ENCODE measurements at regions not wholly inside any gene's neighbourhood (a gene's known extent, or its start where the extent isn't known, plus 50 kb on each side); places are given as distances from the start of the nearest gene placed in this dataset.

- H4K20me1 ChIP-seq (ENCODE audit: insufficient read depth, low read length, poor library complexity, severe bottlenecking): no peaks in the 10 kb centered on the region
- H3K4me3 ChIP-seq (ENCODE audit: low read length, poor library complexity, severe bottlenecking): no peak overlapping the region
- no peaks in the 10 kb centered on the region for H3K9me2 ChIP-seq (replicated peaks; ENCODE audit: low read depth, low read length)
- no peaks in the 10 kb centered on the region for H3F3A ChIP-seq (ENCODE audit: low read depth)
- no peak overlapping the region for H3K9ac ChIP-seq (ENCODE audit: low read depth, low read length, poor library complexity, severe bottlenecking)
- H3K9me3 ChIP-seq (ENCODE audit: insufficient read depth, low read depth, low read length): no peaks in the 10 kb centered on the region
- no peaks in the 10 kb centered on the region for H3K79me2 ChIP-seq (ENCODE audit: insufficient read depth, low read length)
- no peaks in the 10 kb centered on the region for H3K36me3 ChIP-seq (ENCODE audit: insufficient read depth, low read length)
- TF ChIP-seq EZH2phosphoT487 (IDR thresholded peaks at IDR 0.05; ENCODE audit: borderline replicate concordance): no peak
- TF ChIP-seq CTCF (conservative IDR thresholded peaks at IDR 0.05; ENCODE audit: low read length): no peak
- H2AFZ ChIP-seq (ENCODE audit: low read length): no peak overlapping the region
- no peaks in the 10 kb centered on the region for H3K4me1 ChIP-seq (ENCODE audit: insufficient read depth, low read length, poor library complexity, severe bottlenecking)
- H3K4me2 ChIP-seq (ENCODE audit: low read depth, low read length, poor library complexity, severe bottlenecking): no peak overlapping the region
- H3K27me3 ChIP-seq (ENCODE audit: insufficient read depth, low read length, poor library complexity, severe bottlenecking): no peaks in the 10 kb centered on the region
Measured at GRCh38 chr7:21123586-21123985, 304.3 kb upstream of the SP4 start.

GRCh38 chr7:21125297-21125696, 302.6 kb upstream of the SP4 start:
- Histone ChIP-seq H3K9me3 (ENCODE audit: insufficient read depth, low read depth, low read length) (no peaks in the 10 kb centered on the region), H3K79me2 (ENCODE audit: insufficient read depth, low read length) (no peaks in the 10 kb centered on the region), H3K4me3 (ENCODE audit: low read length, poor library complexity, severe bottlenecking) (no peak overlapping the region), H4K20me1 (ENCODE audit: insufficient read depth, low read length, poor library complexity, severe bottlenecking) (no peaks in the 10 kb centered on the region), H3K36me3 (ENCODE audit: insufficient read depth, low read length) (no peaks in the 10 kb centered on the region), H3K9ac (ENCODE audit: low read depth, low read length, poor library complexity, severe bottlenecking) (no peak overlapping the region), H2AFZ (ENCODE audit: low read length) (no peak overlapping the region), H3F3A (ENCODE audit: low read depth) (no peaks in the 10 kb centered on the region), H3K4me1 (ENCODE audit: insufficient read depth, low read length, poor library complexity, severe bottlenecking) (no peaks in the 10 kb centered on the region), H3K27me3 (ENCODE audit: insufficient read depth, low read length, poor library complexity, severe bottlenecking) (no peaks in the 10 kb centered on the region), H3K4me2 (ENCODE audit: low read depth, low read length, poor library complexity, severe bottlenecking) (no peak overlapping the region), H3K9me2 (replicated peaks; ENCODE audit: low read depth, low read length) (no peaks in the 10 kb centered on the region)
- TF ChIP-seq CTCF (conservative IDR thresholded peaks at IDR 0.05; ENCODE audit: low read length) (no peak), EZH2phosphoT487 (IDR thresholded peaks at IDR 0.05; ENCODE audit: borderline replicate concordance) (no peak)

GRCh38 chr7:21128062-21128817, 299.6 kb upstream of the SP4 start:
- no peak for TF ChIP-seq EZH2phosphoT487 (IDR thresholded peaks at IDR 0.05; ENCODE audit: borderline replicate concordance)
- TF ChIP-seq CTCF (conservative IDR thresholded peaks at IDR 0.05; ENCODE audit: low read length): no peak
- no peaks in the 10 kb centered on the region for H3K9me3 ChIP-seq (ENCODE audit: insufficient read depth, low read depth, low read length)

More at GRCh38 chr7:21128062-21128817, 299.6 kb upstream of the SP4 start:
- Histone ChIP-seq H3K4me2 (ENCODE audit: low read depth, low read length, poor library complexity, severe bottlenecking) (no peak overlapping the region), H4K20me1 (ENCODE audit: insufficient read depth, low read length, poor library complexity, severe bottlenecking) (no peaks in the 10 kb centered on the region), H3K9me2 (replicated peaks; ENCODE audit: low read depth, low read length) (no peaks in the 10 kb centered on the region), H3K79me2 (ENCODE audit: insufficient read depth, low read length) (no peaks in the 10 kb centered on the region), H2AFZ (ENCODE audit: low read length) (no peak overlapping the region), H3K36me3 (ENCODE audit: insufficient read depth, low read length) (no peaks in the 10 kb centered on the region), H3K27me3 (ENCODE audit: insufficient read depth, low read length, poor library complexity, severe bottlenecking) (no peaks in the 10 kb centered on the region), H3K4me1 (ENCODE audit: insufficient read depth, low read length, poor library complexity, severe bottlenecking) (no peaks in the 10 kb centered on the region), H3F3A (ENCODE audit: low read depth) (no peaks in the 10 kb centered on the region), H3K9ac (ENCODE audit: low read depth, low read length, poor library complexity, severe bottlenecking) (no peak overlapping the region), H3K4me3 (ENCODE audit: low read length, poor library complexity, severe bottlenecking) (no peak overlapping the region)
